ENCODE measurements at regions not wholly inside any gene's neighbourhood (a gene's known extent, or its start where the extent isn't known, plus 50 kb on each side); places are given as distances from the start of the nearest gene placed in this dataset.
"Not testable (repeated sequence)": the region's sequence is repeated elsewhere in the genome, so short reads cannot be mapped to it uniquely, and the experiment has no call there.

GRCh38 chr1:173347282-173347818 lies 129.8 kb upstream of the PRDX6 start:
- no peak for DNase-seq

- DNase-seq: not testable (repeated sequence)
Measured at GRCh38 chr1:173352635-173353034, 124.5 kb upstream of the PRDX6 start.

GRCh38 chr1:173353350-173353749 lies 123.8 kb upstream of the PRDX6 start:
- no peak for DNase-seq

GRCh38 chr1:173354937-173355280 lies 122.2 kb upstream of the PRDX6 start:
- no peak for DNase-seq

GRCh38 chr1:173355281-173356031 lies 121.7 kb upstream of the PRDX6 start:
- peak; percentile 73 for DNase-seq

- DNase-seq: no peak
Measured at GRCh38 chr1:173356191-173356762, 120.9 kb upstream of the PRDX6 start.

- peak; percentile 5 for DNase-seq
Measured at GRCh38 chr1:173360487-173361063, 116.6 kb upstream of the PRDX6 start.

GRCh38 chr1:173362543-173362942 lies 114.6 kb upstream of the PRDX6 start:
- no peak for DNase-seq

GRCh38 chr1:173364827-173365226 lies 112.3 kb upstream of the PRDX6 start:
- no peak for DNase-seq

GRCh38 chr1:173365341-173365740 lies 111.8 kb upstream of the PRDX6 start:
- no peak for DNase-seq

GRCh38 chr1:173367136-173367535 lies 110.0 kb upstream of the PRDX6 start:
- DNase-seq: no peak

- not testable (repeated sequence) for DNase-seq
Measured at GRCh38 chr1:173370586-173370985, 106.5 kb upstream of the PRDX6 start.

- not testable (repeated sequence) for DNase-seq
Measured at GRCh38 chr1:173376065-173376464, 101.1 kb upstream of the PRDX6 start.

GRCh38 chr1:173377266-173377665 lies 99.9 kb upstream of the PRDX6 start:
- DNase-seq: no peak

GRCh38 chr1:173383351-173383750 lies 93.8 kb upstream of the PRDX6 start:
- no peak for DNase-seq

GRCh38 chr1:173388352-173388751 lies 88.8 kb upstream of the PRDX6 start:
- DNase-seq: no peak

GRCh38 chr1:173392895-173393658 lies 84.1 kb upstream of the PRDX6 start:
- DNase-seq: no peak

- DNase-seq: no peak
Measured at GRCh38 chr1:173393659-173394000, 83.5 kb upstream of the PRDX6 start.

- DNase-seq: not testable (repeated sequence)
Measured at GRCh38 chr1:173394813-173395212, 82.3 kb upstream of the PRDX6 start.

- no peak for DNase-seq
Measured at GRCh38 chr1:173395762-173396161, 81.4 kb upstream of the PRDX6 start.

GRCh38 chr1:173400387-173400995 lies 76.6 kb upstream of the PRDX6 start:
- no peak for DNase-seq

GRCh38 chr1:173403996-173404395 lies 73.1 kb upstream of the PRDX6 start:
- no peak for DNase-seq

- no peak for DNase-seq
Measured at GRCh38 chr1:173405281-173405680, 71.9 kb upstream of the PRDX6 start.
